GM23338 (cell line): ENCODE measurements at regions not wholly inside any gene's neighbourhood (a gene's known extent, or its start where the extent isn't known, plus 50 kb on each side); places are given as distances from the start of the nearest gene placed in this dataset.

ENCODE experiments used
- ATAC-seq: fragments of 200-7000 bp; cut with Tn5 transposase; 3 replicates; pipeline ENCODE4 v1.9.1; 2020
- DNase-seq: peaks from one replicate; pipeline ENCODE4 v3.0.0-alpha.2; 2015; ENCODE audit warnings: low spot score
- H2AFZ ChIP-seq: fragments of 200-600 bp; sonication (generic); 2 replicates; pipeline ENCODE4 v1.8.0; 2016; ENCODE audit warnings: antibody characterized with exemption, mild to moderate bottlenecking, moderate library complexity
- H3F3A ChIP-seq: fragments of 200-600 bp; sonication (generic); replicated peaks from 2 replicates; pipeline ENCODE4 v1.8.0; 2017; ENCODE audit warnings: antibody characterized with exemption, mixed run types, low read depth
- H3K27ac ChIP-seq: fragments of 200-600 bp; sonication (generic); 2 replicates; pipeline ENCODE4 v1.6.1; 2016; ENCODE audit warnings: low read depth
- H3K27me3 ChIP-seq: fragments of 200-600 bp; sonication (generic); 2 replicates; pipeline ENCODE4 v1.8.0; 2016; ENCODE audit warnings: mild to moderate bottlenecking, mixed run types, moderate library complexity; ENCODE audit not compliant: insufficient read depth
- H3K36me3 ChIP-seq: fragments of 200-600 bp; sonication (generic); 2 replicates; pipeline ENCODE4 v1.8.0; 2016; ENCODE audit warnings: mild to moderate bottlenecking; ENCODE audit not compliant: insufficient read depth
- H3K4me1 ChIP-seq: fragments of 200-600 bp; sonication (generic); 2 replicates; pipeline ENCODE4 v1.8.0; 2016; ENCODE audit warnings: mild to moderate bottlenecking, moderate library complexity; ENCODE audit not compliant: insufficient read depth
- H3K4me2 ChIP-seq: fragments of 200-600 bp; sonication (generic); 2 replicates; pipeline ENCODE4 v1.7.1; 2017; ENCODE audit warnings: mixed run types
- H3K4me3 ChIP-seq: fragments of 200-600 bp; sonication (generic); 2 replicates; pipeline ENCODE4 v1.6.1; 2016; ENCODE audit warnings: mixed run types
- H3K79me2 ChIP-seq: fragments of 200-600 bp; sonication (generic); replicated peaks from 2 replicates; pipeline ENCODE4 v1.8.0; 2017; ENCODE audit warnings: mild to moderate bottlenecking; ENCODE audit not compliant: insufficient read depth
- H3K9me2 ChIP-seq: fragments of 200-600 bp; sonication (generic); 2 replicates; pipeline ENCODE4 v1.8.0; 2017; ENCODE audit not compliant: insufficient read depth
- H4K20me1 ChIP-seq: fragments of 200-600 bp; sonication (generic); replicated peaks from 2 replicates; pipeline ENCODE4 v1.8.0; 2017; ENCODE audit warnings: mild to moderate bottlenecking; ENCODE audit not compliant: insufficient read depth
- H3K27ac Mint-ChIP-seq: 2 replicates; pipeline ENCODE4 v1.8.0; 2020; ENCODE audit warnings: inconsistent platforms, mild to moderate bottlenecking, moderate library complexity, mixed read lengths
- H3K27me3 Mint-ChIP-seq: 3 replicates; pipeline ENCODE4 v1.8.0; 2022; ENCODE audit warnings: low read depth, mild to moderate bottlenecking, moderate library complexity, mixed read lengths, inconsistent platforms; ENCODE audit not compliant: insufficient read depth, poor library complexity
- H3K36me3 Mint-ChIP-seq: 3 replicates; pipeline ENCODE4 v1.8.0; 2021; ENCODE audit warnings: low read depth, mild to moderate bottlenecking, inconsistent platforms, moderate library complexity, mixed read lengths
- H3K4me1 Mint-ChIP-seq: 3 replicates; pipeline ENCODE4 v1.8.0; 2020; ENCODE audit warnings: mild to moderate bottlenecking, inconsistent platforms, mixed read lengths
- H3K4me3 Mint-ChIP-seq: 3 replicates; pipeline ENCODE4 v1.8.0; 2021; ENCODE audit warnings: moderate library complexity, mild to moderate bottlenecking, inconsistent platforms, mixed read lengths
- H3K9me3 Mint-ChIP-seq: 3 replicates; pipeline ENCODE4 v1.8.0; 2020; ENCODE audit warnings: moderate library complexity, mild to moderate bottlenecking, inconsistent platforms, mixed read lengths
- CREB1 ChIP-seq: fragments of 250-450 bp; sonication (Bioruptor Pico); IDR thresholded peaks from 2 replicates; pipeline ENCODE4 v1.5.0; 2020; ENCODE audit warnings: low read depth, mild to moderate bottlenecking, moderate library complexity
- CTCF ChIP-seq, 2 experiments: fragments of 200-600 bp in 1 of 2; sonication (generic) in 1 of 2; conservative IDR thresholded peaks; 2 replicates each; pipeline versions ENCODE4 v1.5.1 to v1.6.1; 2016 to 2017; ENCODE audit warnings: antibody characterized with exemption in 2 of 2, low read depth in 2 of 2, mild to moderate bottlenecking in 2 of 2, moderate library complexity in 1 of 2
- JUNB ChIP-seq: IDR thresholded peaks from one replicate; pipeline ENCODE4 v1.6.1; 2016; ENCODE audit warnings: antibody characterized with exemption; ENCODE audit not compliant: unreplicated experiment
- NANOG ChIP-seq: IDR thresholded peaks from 2 replicates; pipeline ENCODE4 v1.6.1; 2016; ENCODE audit warnings: antibody characterized with exemption, borderline replicate concordance
- POLR2AphosphoS5 ChIP-seq: IDR thresholded peaks from 2 replicates; pipeline ENCODE4 v1.6.1; 2016; ENCODE audit warnings: antibody characterized with exemption, low read depth
- REST ChIP-seq: IDR thresholded peaks from one replicate; pipeline ENCODE4 v1.6.1; 2018; ENCODE audit warnings: antibody characterized with exemption; ENCODE audit not compliant: unreplicated experiment
- ZNF114 ChIP-seq: fragments of 250-450 bp; sonication (Bioruptor Pico); IDR thresholded peaks from 2 replicates; pipeline ENCODE4 v1.5.0; 2020; ENCODE audit warnings: mild to moderate bottlenecking, moderate library complexity
- ZNF462 ChIP-seq: fragments of 250-450 bp; sonication (Bioruptor Pico); IDR thresholded peaks from 2 replicates; pipeline ENCODE4 v1.5.0; 2020; ENCODE audit warnings: mild to moderate bottlenecking, moderate library complexity

- no peak for TF ChIP-seq CTCF (conservative IDR thresholded peaks at IDR 0.05; ENCODE audit: low read depth in 2 of 2)
- TF ChIP-seq NANOG = no peak
Observed at GRCh38 chr22:27672721-27673418, 128.7 kb downstream of the MN1 start (continued).

- no peaks in the 10 kb centered on the region for H4K20me1 ChIP-seq
- H3F3A ChIP-seq = peaks cover 22% of the 10 kb centered on the region; the same call in 1 of the 2 replicates
- no peaks in the 10 kb centered on the region for H3K9me2 ChIP-seq
- H3K27ac ChIP-seq = no peak overlapping the region
- no peak for ATAC-seq
- H2AFZ ChIP-seq = no peak overlapping the region
- H3K36me3 ChIP-seq = peaks cover 19% of the 10 kb centered on the region
- no peak for DNase-seq
- peak overlapping the region; percentile 56; the same call in 1 of the 2 replicates for H3K27ac Mint-ChIP-seq
- H3K4me3 ChIP-seq = no peak overlapping the region
- 0 out of 2 replicates have a peak, but pooled peaks cover 5% of the 10 kb centered on the region for H3K79me2 ChIP-seq
- H3K27me3 ChIP-seq = no peaks in the 10 kb centered on the region
- H3K27me3 Mint-ChIP-seq = peaks cover 23% of the 10 kb centered on the region
- H3K4me1 ChIP-seq = peaks cover 29% of the 10 kb centered on the region
- no peaks in the 10 kb centered on the region for H3K9me3 Mint-ChIP-seq
- H3K36me3 Mint-ChIP-seq = peaks cover 48% of the 10 kb centered on the region
- TF ChIP-seq REST (no peak), CREB1 (CRISPR knock-in tag) (no peak), ZNF114 (CRISPR knock-in tag) (no peak), POLR2AphosphoS5 (no peak), CTCF (conservative IDR thresholded peaks at IDR 0.05; ENCODE audit: low read depth in 2 of 2) (no peak), ZNF462 (CRISPR knock-in tag) (no peak), NANOG (no peak), JUNB (no peak)
- H3K4me2 ChIP-seq = no peak overlapping the region
- H3K4me3 Mint-ChIP-seq = no peak overlapping the region
- H3K4me1 Mint-ChIP-seq = peaks cover 34% of the 10 kb centered on the region
Observed at GRCh38 chr22:27673839-27674238, 127.7 kb downstream of the MN1 start.
